ENCODE measurements at regions not wholly inside any gene's neighbourhood (a gene's known extent, or its start where the extent isn't known, plus 50 kb on each side); places are given as distances from the start of the nearest gene placed in this dataset.

- TF ChIP-seq, protein P1, sequence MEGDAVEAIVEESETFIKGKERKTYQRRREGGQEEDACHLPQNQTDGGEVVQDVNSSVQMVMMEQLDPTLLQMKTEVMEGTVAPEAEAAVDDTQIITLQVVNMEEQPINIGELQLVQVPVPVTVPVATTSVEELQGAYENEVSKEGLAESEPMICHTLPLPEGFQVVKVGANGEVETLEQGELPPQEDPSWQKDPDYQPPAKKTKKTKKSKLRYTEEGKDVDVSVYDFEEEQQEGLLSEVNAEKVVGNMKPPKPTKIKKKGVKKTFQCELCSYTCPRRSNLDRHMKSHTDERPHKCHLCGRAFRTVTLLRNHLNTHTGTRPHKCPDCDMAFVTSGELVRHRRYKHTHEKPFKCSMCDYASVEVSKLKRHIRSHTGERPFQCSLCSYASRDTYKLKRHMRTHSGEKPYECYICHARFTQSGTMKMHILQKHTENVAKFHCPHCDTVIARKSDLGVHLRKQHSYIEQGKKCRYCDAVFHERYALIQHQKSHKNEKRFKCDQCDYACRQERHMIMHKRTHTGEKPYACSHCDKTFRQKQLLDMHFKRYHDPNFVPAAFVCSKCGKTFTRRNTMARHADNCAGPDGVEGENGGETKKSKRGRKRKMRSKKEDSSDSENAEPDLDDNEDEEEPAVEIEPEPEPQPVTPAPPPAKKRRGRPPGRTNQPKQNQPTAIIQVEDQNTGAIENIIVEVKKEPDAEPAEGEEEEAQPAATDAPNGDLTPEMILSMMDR (IDR thresholded peaks at IDR 0.05), result no peak
- no peak for TF ChIP-seq POLR2A (IDR thresholded peaks at IDR 0.05)
- no peak for TF ChIP-seq EP300 (IDR thresholded peaks at IDR 0.05)
- no peak for TF ChIP-seq POLR2AphosphoS5 (IDR thresholded peaks at IDR 0.05)
Observed at GRCh38 chr9:87147839-87148238, 200.5 kb upstream of the GAS1 start.

Measured in suprapubic skin (tissue), 4 donors.